Stimulated activated naive CD4-positive, alpha-beta T cell treated with Interleukin-2 at 50 U/mL for 16 hours (primary cell): ENCODE measurements at regions not wholly inside any gene's neighbourhood (a gene's known extent, or its start where the extent isn't known, plus 50 kb on each side); places are given as distances from the start of the nearest gene placed in this dataset.

Experiments used
- DNase-seq: peaks from one replicate; lab custom pipeline; 2025; lab: John Stamatoyannopoulos, UW

DNA sequence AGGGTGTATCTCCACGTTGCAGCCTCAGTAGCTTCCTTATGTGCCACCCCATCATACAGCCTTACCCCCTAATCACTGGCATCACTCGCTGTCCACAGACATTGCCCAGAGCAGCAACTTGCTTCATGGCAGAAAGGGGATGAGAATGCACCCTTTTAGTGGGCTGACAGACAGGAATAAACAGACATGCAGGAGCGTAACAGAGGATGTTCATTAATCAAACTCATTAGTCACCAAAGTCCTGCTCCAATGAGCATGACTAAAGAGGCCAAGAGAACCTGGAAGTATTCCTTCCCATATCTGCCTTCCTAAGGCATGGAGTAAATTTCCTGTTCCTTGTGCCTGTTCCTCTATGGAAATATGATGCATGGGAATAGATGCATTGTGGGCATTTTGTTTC, 197.0 kb downstream of the PHLDA1 start:
- no peak for DNase-seq

DNA sequence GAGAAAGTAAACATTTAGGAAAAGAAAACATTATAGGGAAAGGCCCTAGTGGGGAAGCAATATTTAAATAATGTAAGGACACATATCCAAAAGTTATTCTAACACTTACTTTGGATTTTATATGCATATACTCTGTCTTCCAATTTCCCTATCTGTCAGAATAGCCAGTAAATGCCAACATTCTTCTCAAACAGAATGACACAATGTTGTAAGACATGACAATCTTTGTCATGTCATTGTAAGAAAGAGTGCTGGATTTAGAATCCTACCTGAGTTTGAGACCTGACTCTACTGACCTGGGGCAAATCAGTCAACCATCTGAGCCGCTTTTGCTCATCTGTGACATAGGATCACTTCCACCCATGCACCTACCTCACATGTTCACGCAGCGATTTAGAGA, 198.3 kb downstream of the PHLDA1 start:
- no peak for DNase-seq

DNA sequence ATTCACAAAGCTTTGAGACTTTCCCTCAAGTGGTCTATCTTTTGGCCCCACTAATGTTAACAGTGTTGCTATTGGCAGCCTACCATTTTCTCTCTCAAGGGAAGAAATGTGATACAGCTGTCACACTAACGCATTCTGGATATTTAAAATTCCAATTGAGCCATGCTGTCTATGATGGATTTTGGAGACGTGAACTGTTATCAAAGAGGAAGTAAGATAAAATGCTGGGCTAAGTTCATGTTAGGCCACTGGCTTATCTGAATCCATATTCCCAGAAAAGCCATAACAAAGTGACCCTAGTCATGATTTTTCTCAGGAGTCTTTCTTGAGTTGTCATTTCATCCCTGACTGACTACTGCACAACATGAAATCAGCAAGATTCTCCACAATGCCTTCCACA, 200.2 kb downstream of the PHLDA1 start:
- no peak for DNase-seq

DNA sequence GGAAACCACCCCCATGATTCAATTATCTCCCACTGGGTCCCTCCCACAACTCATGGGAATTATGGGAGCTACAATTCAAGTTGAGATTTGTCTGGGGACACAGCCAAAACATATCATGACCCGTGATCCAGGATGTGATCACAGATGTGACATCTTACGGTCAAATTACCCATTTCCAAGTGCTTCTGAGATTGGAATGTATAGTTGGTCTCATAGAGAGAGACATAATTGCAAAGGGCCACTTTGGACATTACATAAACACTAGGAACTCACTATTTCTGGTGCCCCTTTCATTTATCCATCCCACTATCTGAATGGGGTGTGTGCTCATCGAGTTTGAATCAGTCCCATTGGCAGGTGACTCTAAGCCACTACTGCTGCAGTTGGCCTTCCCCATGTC, 204.5 kb downstream of the PHLDA1 start:
- no peak for DNase-seq

DNA sequence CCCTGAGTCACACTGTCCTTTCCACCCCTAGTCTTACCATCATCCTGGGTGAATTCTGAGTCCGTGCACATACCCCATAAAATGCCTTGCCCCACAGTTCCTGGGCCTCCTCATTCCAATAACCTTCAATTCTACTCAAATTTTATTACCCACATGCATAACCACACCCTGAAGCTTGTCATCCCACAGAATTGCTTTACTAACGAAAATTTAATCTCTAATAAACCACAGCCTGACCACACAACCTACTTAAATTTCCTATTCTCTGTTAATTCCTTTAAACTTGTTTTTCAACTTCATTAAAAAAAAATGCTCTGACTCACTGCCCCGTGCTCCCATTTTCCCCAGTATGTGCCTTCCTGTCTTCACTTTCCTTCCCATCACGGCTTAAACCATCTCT, 205.9 kb downstream of the PHLDA1 start:
- DNase-seq, result no peak

DNA sequence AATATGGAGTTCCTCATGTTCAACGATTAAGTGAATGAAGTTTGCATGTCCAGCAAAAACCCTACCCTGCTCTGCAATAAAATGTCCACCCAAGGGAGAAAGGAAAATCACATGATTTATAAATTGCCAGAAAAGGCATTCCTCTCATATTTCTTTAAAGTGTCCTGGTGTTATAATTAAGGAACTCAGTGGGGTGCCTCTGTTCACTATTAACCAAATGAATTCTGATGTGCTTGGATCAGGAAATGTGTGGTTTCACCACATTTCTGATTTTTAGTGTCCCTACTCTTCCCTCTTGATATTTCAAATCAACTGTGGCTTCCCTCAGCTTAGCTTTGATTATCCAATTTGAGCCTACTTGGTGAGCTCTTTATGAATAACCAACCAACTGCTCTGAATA, 208.1 kb downstream of the PHLDA1 start:
- no peak for DNase-seq

DNA sequence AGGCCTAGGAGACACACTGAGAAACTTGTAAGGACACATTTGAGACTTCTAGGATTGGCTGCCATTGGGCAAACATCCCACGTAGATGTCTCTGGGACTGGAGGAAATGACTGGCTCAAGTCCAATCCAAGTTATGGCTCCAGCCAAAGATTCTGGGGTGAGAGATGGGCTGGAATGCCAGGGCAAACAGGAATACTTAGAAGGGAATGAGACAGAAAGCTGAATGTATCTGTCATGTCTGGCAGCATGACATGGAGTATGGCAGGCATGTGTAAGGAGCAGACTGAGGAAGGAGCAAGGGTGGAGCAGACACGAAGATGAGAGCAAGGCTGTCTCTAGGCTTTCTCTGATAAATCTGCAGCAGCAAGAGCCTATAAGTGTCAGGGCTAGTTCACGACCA, 209.2 kb downstream of the PHLDA1 start:
- DNase-seq, result no peak

DNA sequence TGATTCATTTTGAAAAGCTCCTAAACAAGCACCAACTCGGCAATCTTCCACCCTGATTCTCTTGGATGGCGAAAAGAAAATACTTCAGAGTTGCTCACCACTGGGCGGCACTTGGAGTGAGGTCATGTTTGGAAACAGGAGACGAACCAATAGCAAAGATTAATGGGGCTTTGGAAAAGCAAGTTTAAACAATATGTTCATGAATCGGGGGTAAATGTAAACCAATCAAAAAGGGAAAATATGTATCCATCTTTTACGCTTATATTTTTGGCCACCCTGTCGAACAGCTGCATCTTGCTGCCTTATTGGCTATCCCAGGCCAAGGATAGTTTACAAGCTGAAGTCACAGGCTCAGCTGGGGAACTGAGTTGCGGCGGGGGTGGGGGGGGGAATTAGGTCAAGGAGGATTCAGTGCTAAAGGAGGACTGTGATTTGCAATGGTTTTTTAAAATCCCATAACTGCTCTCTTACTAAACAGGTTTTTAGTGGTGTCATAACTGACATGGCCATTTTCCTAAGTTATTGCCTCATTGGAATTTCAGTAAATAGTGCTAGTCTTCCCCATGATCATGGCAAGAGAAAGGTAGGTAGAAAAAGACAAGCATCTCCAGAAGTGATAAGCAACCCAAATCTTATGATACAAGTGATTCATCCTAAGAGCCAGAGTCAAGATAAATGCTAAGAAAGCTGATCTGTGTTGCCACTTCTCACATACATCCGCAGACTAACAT, 210.6 kb downstream of the PHLDA1 start:
- DNase-seq, result no peak

DNA sequence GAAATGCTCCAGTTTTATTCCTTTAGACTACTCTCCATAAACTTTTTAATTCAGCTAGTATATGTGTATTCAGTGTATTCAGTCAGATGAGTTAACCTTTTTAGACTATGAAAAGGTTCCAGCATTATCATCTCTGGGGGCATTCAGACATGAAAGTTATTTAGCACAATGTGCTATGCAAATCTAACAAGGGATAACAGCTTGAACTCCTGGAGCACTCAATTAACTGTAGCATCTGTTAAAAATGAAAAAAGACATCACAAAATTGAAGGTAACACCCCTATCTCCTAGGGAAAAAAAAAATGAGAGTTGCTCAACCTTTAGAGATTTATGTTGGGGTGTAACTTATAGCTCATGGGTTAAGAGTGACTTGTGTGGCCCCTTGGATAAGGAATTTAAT, 211.5 kb downstream of the PHLDA1 start:
- no peak for DNase-seq

DNA sequence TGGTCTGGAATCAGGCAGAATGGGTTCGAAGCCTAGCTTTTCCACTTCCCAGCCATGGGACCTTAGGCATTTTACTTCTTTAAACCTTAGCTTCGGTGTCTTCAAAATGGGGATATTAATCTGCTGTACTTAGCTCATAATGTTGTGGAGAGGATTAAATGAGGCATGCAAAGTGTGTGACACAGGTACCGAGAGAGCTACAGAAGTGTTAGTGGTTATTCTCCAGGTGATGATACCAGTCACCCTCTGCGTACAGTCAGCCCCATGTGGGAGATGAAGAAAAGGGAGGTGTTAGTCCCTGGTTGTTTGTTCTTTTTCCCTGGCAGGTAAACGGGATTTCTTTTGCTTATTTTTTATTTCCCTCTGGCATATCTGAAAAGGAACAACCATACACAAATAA, 212.1 kb downstream of the PHLDA1 start:
- no peak for DNase-seq

DNA sequence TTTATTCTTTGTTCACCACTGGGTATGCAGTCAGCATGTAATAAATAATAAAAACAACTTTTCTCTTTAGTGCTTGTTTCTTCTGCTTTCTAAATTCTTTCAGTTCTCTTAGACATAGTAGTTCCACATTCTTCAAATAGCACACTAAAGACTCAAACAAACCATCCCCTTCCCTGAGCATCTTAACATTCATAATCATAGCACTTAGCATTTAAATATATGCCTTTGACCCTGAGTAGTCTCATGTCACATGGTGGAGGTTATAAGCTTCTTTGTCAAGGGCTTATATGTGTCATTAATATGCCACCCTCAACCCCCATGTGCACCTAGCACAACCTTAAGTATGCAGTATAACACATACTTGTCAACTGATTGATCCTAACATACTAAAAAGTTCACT, 212.7 kb downstream of the PHLDA1 start:
- DNase-seq, result no peak

DNA sequence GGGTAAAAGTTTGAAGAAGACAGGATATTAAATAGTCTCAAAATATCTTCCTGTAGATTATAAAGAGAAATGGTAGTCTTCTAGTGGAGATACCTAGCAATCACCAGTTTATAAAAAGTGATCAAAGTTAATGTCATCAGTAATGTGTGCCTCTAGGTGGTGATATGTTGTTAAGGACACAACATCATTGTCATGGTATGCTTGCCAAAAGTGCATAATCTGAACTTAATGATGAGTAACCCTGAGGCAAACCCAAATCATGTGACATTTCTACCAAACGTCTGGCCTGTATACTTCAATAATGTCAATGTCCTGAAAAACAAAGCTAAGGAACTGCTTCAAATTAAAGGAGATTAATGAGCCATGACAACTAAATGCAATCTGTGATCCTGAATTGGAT, 214.7 kb downstream of the PHLDA1 start:
- no peak for DNase-seq

DNA sequence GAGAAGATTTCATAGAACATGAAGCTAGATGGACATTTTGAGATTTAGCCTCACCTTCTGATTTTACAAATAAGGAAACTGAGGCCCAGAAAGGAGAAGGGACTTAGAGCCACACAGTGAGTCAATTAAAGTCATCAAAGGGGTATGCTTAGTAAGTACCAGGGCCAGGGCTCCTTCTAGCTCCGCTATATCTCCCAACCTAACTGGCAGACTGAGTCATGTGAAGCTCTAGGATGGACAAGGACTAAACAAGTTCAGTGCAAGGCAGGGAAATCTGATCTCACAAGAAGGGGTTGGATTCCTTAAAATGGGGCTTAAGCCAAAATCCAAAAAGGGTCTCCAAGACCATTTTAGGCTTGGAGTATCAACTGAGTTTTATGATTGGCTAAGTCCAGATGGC, 215.8 kb downstream of the PHLDA1 start:
- no peak for DNase-seq

DNA sequence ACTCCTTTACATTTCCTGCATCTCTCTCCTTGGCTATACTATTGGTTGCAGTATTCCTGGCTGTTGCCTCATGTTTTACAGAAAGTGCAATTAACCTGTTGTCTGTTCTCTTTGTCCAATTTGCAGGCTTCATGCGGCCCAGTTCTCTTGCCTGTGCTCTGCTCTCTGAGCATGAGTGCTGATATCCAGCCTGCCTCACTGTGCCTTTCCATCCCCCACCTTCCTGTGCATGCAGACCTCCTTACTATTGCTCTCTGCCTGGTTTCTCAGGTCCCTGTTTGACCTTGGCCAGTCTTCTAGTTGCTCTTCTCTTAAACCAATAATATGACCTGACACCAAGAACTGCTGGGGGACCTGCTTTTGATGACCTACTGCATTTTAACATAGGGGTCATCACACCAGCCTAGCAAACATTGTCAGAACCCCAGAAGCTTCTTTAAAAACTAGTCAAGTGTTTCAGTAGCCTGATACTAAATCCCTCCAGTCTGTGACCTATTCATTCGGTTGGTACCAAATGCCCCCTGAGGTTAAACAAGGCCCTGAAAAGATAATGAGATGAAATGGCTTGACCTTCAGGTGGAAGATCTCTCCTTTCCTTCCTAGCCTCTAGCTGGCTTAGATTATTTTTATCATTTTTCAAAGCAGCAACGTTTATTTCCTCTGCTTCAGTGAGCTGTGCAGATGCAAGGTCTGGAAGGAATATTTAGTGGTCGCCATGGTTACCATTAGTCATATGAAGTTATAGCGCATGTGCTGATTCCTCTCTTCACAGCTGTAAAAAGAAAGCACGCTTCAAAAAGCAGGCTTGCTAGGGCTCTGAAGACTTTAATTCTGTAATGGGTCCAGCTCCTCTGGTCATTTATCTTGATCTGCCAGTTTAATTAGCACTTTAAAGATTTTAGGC, 216.5 kb downstream of the PHLDA1 start:
- DNase-seq, result no peak

DNA sequence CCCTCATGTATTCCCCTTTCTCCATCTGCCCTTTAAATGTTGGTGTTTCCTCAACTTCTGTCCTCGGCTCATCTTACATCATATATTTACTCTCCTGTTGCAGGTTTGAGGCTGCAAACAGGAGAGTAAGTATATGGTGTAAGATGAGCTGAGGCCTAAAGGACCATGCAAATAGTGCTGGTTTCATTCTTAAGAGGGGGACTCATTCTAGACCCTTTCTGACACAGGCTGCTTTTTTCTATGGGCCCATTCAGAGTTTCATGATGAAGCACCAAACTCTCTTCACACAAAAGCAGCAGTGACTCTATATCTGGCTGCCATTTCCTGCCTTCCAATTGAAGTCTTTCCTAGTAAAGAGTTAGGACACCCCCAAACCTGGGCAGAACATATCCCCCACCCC, 218.5 kb downstream of the PHLDA1 start:
- no peak for DNase-seq

DNA sequence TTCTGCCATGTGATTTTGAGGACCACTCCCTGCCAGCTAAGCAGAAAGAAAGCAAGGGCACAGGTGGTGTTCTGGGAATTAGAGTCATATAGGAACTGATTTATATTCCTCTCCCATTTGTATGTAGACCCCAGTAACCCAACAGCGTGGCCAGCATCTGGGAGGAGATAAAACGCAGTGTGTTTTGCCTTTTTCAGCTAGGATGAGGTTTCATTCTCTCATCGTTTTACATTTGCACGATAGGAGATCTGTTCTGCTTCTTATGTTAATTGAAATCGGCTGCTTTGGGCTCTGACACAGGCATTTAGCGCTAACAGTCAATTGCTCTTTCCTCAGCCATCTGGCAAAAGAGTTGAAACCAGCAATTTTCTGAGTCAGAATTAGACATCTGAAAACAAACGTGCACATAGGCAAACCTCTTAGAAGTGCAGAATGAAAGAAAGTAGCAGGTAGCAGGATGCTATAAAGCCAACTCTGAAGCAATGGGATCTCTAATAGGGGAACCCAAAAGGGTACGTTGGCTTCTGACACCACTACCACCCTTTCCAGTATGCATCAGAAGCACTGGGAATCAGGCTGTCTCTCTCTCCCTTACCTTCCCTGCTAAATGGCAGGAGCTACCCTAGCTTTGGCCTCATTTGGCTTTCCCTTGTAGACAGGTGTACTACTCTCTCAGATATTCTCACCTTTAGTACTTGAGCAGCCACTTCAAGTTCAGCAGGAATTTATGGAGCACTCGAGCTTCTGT, 219.1 kb downstream of the PHLDA1 start:
- DNase-seq, result no peak

DNA sequence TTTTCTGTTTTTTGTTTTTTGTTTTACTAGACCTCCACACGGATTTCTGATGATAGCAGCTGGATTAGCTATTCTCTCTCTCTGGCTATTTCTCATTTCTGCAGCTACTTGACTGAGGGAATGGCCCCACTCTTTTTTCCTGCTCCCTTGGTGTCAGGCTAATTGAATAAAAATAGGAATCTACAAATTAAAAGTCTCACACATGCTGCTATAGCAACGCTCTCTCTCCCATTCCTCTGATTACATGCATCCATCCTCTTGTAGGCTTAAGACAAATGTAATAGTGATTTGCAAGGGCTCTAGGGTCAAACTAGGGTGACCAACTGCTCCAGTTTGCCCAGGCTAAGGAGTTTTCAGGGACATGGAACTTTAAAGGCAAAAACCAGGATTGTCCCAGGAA, 221.8 kb downstream of the PHLDA1 start:
- DNase-seq, result no peak

DNA sequence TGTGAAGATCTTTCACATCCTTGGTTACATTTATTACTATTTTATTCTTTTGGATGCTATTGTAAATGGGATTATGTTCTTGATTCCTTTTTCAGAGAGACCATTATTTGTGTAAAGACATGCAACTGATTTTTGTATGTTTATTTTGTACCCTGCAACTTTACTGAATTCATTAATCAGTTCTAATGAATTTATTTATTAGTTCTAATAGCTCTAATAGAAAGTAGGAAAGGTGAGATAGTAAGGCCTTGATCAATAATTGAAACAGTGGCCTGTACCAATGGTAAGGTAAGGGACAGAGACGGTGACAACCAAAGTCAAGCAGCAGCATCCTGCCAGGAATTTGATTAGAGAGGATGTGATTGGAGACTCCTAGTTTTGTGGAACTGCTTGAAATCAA, 224.1 kb downstream of the PHLDA1 start:
- no peak for DNase-seq

DNA sequence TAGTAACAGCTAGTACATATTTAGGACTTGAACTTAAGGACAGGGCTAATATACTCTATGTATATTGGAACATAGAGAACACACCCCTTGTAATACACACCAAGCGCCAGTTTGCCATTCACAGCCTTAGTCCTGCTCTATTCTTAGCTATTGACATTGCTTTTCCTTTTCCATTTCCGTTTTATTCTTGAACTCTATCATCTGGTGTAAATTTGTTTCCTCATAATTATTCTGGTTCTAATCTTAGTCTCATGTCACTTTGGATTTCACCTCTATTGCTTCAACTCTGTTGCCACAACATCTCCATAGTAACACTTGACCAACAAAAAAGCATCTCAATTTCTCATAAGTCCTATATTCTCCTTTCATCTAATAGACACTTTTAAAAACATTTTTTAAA, 225.7 kb downstream of the PHLDA1 start:
- DNase-seq, result no peak

DNA sequence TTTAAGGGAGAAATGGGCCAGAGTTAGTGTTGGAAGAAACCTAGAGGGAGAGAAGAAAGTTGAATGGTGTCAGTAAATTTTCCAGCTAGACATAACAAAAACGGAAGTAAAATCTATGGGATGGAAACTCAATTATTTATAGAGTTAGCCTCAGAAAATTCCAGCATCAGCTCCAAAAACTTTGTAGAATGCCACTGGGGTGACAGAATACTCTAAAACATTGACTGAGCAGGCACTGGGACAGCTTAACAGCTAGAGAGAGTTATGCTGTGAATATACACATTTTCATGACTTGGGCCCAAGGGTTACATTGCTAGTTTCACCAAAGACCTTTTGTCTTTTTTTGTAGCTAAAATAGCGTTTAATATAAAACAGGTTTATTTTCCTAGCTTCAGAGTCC, 226.3 kb downstream of the PHLDA1 start:
- DNase-seq, result no peak

DNA sequence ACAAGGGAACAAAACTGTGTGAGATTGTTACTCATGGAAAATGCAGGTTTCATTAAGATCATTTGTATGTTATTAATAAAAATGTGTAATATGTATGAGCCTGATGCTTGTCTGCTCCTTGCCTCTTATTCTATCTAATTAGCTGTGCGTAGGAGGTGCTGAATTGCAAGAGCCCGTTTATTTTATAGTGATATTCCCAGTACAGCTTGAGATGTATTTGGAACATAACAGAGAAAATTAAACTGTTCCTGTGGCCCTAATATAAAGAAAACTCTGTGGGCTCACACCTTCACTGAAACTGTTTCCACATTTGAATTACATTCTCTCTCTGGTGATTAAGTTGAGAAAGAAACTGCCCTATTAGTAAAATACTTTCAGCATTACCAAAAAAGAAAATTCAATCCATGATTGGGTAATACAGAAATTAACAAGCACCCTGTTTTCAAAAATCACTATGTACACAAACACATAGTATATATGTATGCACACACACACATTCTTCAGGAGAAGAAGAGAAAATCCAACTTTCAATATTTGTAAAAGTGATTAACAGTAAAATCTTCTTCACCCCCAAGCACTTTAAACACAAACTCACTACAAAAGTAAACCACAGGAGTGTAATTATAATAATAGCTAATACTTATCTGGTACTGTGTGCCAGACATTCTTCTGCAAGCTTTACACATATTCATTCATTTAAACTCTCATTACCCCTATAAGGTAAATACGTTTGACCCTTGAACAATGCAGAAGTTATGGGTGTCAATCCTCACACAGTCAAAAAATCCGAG, 233.2 kb downstream of the PHLDA1 start:
- DNase-seq, result no peak

DNA sequence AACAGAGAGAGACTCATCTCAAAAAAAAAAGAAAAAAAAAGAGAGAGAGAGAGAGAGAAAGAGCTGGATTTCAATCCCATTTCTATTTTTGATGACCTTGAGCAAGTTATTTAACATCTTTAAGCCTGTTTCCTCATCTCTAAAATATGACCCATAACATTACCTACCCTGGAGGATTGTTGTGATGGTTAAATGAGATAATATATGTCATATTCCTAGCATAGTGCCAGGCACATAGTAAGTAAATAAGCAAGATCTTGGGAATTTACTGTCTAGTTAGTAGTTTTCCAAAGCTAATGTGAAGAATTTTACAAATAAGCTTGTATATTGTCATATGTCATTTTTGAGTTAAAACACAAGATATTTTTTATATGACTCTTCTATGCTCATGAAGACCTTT, 236.5 kb downstream of the PHLDA1 start:
- no peak for DNase-seq
